Breast epithelium (tissue), 4 donors: ENCODE measurements at regions not wholly inside any gene's neighbourhood (a gene's known extent, or its start where the extent isn't known, plus 50 kb on each side); places are given as distances from the start of the nearest gene placed in this dataset.

Source experiments
- DNase-seq, 2 donors: peaks; one replicate each; pipeline ENCODE4 v3.0.0-alpha.2; 2019; ENCODE audit warnings: low spot score in 2 of 2
- H3K27ac ChIP-seq, 2 donors: fragments of 200-600 bp; sonication (generic) in 1 of 2; one replicate each; pipeline ENCODE4 v1.5.1; 2016 to 2019; ENCODE audit warnings: mild to moderate bottlenecking in 1 of 2
- H3K27me3 ChIP-seq, 2 donors: fragments of 200-600 bp; sonication (generic) in 1 of 2; one replicate each; pipeline versions ENCODE4 v1.5.1 to v1.6.0; 2017 to 2019; ENCODE audit warnings: control low read depth in 1 of 2, mild to moderate bottlenecking in 1 of 2
- H3K36me3 ChIP-seq: fragments of 200-600 bp; one replicate; pipeline ENCODE4 v1.5.1; 2019
- H3K4me1 ChIP-seq, 2 donors: fragments of 200-600 bp; sonication (generic); one replicate each; pipeline ENCODE4 v1.5.1; 2016 to 2019; ENCODE audit warnings: control low read depth in 1 of 2
- H3K4me3 ChIP-seq, 3 donors: fragments of 200-600 bp; sonication (generic); 1 replicate in 2 of 3; 2 replicates in 1 of 3; pipeline ENCODE4 v1.5.1; 2016 to 2019; ENCODE audit warnings: mild to moderate bottlenecking in 3 of 3, moderate library complexity in 2 of 3
- H3K9me3 ChIP-seq, 2 donors: fragments of 200-600 bp; sonication (generic) in 1 of 2; one replicate each; pipeline ENCODE4 v1.5.1; 2016 to 2019; ENCODE audit warnings: control low read depth in 1 of 2
- POLR2A ChIP-seq: fragments of 450-650 bp; IDR thresholded peaks from one replicate; pipeline ENCODE4 v1.6.1; 2016; ENCODE audit warnings: antibody characterized with exemption, mild to moderate bottlenecking, moderate library complexity
- POLR2AphosphoS5 ChIP-seq, 3 donors: sonication (generic); formaldehyde crosslinking; IDR thresholded peaks; one replicate each; pipeline ENCODE4 v1.6.1; 2017; ENCODE audit warnings: antibody characterized with exemption in 3 of 3
- intact Hi-C: fragments of 100-400 bp; cut with DNase I; formaldehyde crosslinking; loops from one replicate; pipeline ENCODE4 v1.15.1; 2023; ENCODE audit warnings: low total_unique reads
- TF ChIP-seq, protein P1 (sequence below), 3 donors: fragments of 450-650 bp; IDR thresholded peaks; one replicate each; pipeline ENCODE4 v1.5.1; 2016 to 2017; ENCODE audit warnings: antibody characterized with exemption in 3 of 3, mild to moderate bottlenecking in 3 of 3, moderate library complexity in 3 of 3

- intact Hi-C loops = no loop called here
These were observed 1236.5 kb downstream of the FSTL5 start for GRCh38 chr4:160927311-160927710.

GRCh38 chr4:160928482-160928881, 1235.3 kb downstream of the FSTL5 start:
- DNase-seq = no peak
- no peak overlapping the region for H3K27ac ChIP-seq
- no peaks in the 10 kb centered on the region for H3K9me3 ChIP-seq
- H3K4me1 ChIP-seq = no peaks in the 10 kb centered on the region
- no peaks in the 10 kb centered on the region for H3K36me3 ChIP-seq
- intact Hi-C loops = no loop called here
- no peaks in the 10 kb centered on the region for H3K27me3 ChIP-seq
- TF ChIP-seq POLR2A (no peak), POLR2AphosphoS5 (IDR thresholded peaks at IDR 0.05) (no peak)
- TF ChIP-seq, protein P1, sequence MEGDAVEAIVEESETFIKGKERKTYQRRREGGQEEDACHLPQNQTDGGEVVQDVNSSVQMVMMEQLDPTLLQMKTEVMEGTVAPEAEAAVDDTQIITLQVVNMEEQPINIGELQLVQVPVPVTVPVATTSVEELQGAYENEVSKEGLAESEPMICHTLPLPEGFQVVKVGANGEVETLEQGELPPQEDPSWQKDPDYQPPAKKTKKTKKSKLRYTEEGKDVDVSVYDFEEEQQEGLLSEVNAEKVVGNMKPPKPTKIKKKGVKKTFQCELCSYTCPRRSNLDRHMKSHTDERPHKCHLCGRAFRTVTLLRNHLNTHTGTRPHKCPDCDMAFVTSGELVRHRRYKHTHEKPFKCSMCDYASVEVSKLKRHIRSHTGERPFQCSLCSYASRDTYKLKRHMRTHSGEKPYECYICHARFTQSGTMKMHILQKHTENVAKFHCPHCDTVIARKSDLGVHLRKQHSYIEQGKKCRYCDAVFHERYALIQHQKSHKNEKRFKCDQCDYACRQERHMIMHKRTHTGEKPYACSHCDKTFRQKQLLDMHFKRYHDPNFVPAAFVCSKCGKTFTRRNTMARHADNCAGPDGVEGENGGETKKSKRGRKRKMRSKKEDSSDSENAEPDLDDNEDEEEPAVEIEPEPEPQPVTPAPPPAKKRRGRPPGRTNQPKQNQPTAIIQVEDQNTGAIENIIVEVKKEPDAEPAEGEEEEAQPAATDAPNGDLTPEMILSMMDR (IDR thresholded peaks at IDR 0.05) = no peak
- H3K4me3 ChIP-seq = no peak overlapping the region

More at GRCh38 chr4:160927311-160927710, 1236.5 kb downstream of the FSTL5 start:
- Histone ChIP-seq H3K4me1 (no peaks in the 10 kb centered on the region), H3K27ac (no peak overlapping the region), H3K27me3 (no peaks in the 10 kb centered on the region), H3K4me3 (no peak overlapping the region), H3K9me3 (no peaks in the 10 kb centered on the region), H3K36me3 (no peaks in the 10 kb centered on the region)
- DNase-seq = no peak
- TF ChIP-seq, protein P1 (IDR thresholded peaks at IDR 0.05) = no peak
- TF ChIP-seq POLR2A (no peak), POLR2AphosphoS5 (IDR thresholded peaks at IDR 0.05) (no peak)

GRCh38 chr4:160947653-160948052, 1216.1 kb downstream of the FSTL5 start:
- no peak overlapping the region for H3K27ac ChIP-seq
- no peak for DNase-seq
- no peak overlapping the region for H3K4me3 ChIP-seq
- H3K36me3 ChIP-seq = no peaks in the 10 kb centered on the region
- TF ChIP-seq POLR2AphosphoS5 (IDR thresholded peaks at IDR 0.05) (no peak), POLR2A (no peak)
- TF ChIP-seq, protein P1 (IDR thresholded peaks at IDR 0.05) = no peak
- no peaks in the 10 kb centered on the region for H3K4me1 ChIP-seq
- H3K27me3 ChIP-seq = no peaks in the 10 kb centered on the region
- intact Hi-C loops = no loop called here
- H3K9me3 ChIP-seq = no peaks in the 10 kb centered on the region

DNA sequence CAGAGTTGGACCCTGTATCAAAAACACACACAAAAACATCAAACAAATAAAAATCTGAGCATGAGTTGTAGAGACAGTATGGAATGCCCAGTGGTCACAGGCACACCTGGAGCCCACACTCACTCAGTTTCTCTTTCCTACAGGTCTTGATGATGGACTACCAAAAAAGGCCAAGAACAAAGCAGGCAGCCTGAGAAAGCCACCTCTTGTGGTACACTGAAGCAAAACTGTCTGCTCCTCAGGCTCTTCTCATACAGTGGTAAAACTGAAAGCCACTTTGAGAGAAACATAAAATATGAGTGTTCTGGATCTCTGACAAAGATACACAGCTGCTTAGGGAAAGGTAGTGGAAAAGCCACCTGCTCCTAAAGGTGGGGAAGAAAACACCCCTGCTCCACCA, 1206.9 kb downstream of the FSTL5 start:
- TF ChIP-seq, protein P1 (IDR thresholded peaks at IDR 0.05) = no peak
- no peak for TF ChIP-seq POLR2A
- TF ChIP-seq POLR2AphosphoS5 (IDR thresholded peaks at IDR 0.05) = no peak
- DNase-seq = no peak
- Histone ChIP-seq H3K4me3 (no peak overlapping the region), H3K27me3 (no peaks in the 10 kb centered on the region), H3K36me3 (no peaks in the 10 kb centered on the region), H3K27ac (no peak overlapping the region), H3K4me1 (no peaks in the 10 kb centered on the region), H3K9me3 (no peaks in the 10 kb centered on the region)
- intact Hi-C loops = no loop called here

GRCh38 chr4:160969925-160970324, 1193.9 kb downstream of the FSTL5 start:
- Histone ChIP-seq H3K4me3 (no peak overlapping the region), H3K9me3 (no peaks in the 10 kb centered on the region), H3K27ac (no peak overlapping the region), H3K36me3 (no peaks in the 10 kb centered on the region), H3K4me1 (no peaks in the 10 kb centered on the region), H3K27me3 (no peaks in the 10 kb centered on the region)
- no peak for DNase-seq
- intact Hi-C loops = no loop called here
- TF ChIP-seq POLR2AphosphoS5 (IDR thresholded peaks at IDR 0.05) = no peak
- TF ChIP-seq, protein P1 (IDR thresholded peaks at IDR 0.05) = no peak
- no peak for TF ChIP-seq POLR2A
